ENCODE measurements at regions not wholly inside any gene's neighbourhood (a gene's known extent, or its start where the extent isn't known, plus 50 kb on each side); places are given as distances from the start of the nearest gene placed in this dataset.

GRCh38 chr6:86357877-86358276 lies 579.5 kb upstream of the HTR1E start:
- H3K36me3 Mint-ChIP-seq (ENCODE audit: unreplicated experiment) = no peaks in the 10 kb centered on the region
- no peaks in the 10 kb centered on the region for H3K4me1 Mint-ChIP-seq (ENCODE audit: unreplicated experiment)
- H3K27ac Mint-ChIP-seq (ENCODE audit: unreplicated experiment) = no peak overlapping the region
- peaks cover 4% of the 10 kb centered on the region for H3K9me3 Mint-ChIP-seq (ENCODE audit: unreplicated experiment)
- H3K27me3 Mint-ChIP-seq (ENCODE audit: unreplicated experiment) = no peaks in the 10 kb centered on the region
- no peak for TF ChIP-seq CTCF (IDR thresholded peaks at IDR 0.05)
- no peak for DNase-seq (ENCODE audit: extremely low spot score, unreplicated experiment)
- H3K4me3 Mint-ChIP-seq (ENCODE audit: unreplicated experiment) = no peak overlapping the region

DNA sequence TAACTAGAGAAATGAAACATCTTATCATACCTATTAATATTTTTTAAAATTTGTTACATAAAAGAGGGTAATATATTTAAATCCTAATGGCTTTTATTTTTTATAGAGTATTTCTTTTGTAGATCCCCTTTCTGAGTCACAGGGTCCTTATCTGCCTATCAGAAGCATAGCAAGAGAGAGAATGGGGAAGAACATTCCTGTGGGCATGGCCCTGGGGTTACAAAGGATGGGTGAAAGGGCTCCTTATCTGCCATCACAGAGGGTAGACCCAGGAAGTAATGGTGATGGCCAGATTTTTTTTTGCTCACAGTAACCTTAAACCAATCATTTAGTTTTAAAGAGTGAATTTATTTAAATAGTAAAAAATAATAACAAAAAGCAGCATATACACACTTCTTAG lies 582.1 kb upstream of the HTR1E start:
- no peaks in the 10 kb centered on the region for H3K4me1 Mint-ChIP-seq (ENCODE audit: unreplicated experiment)
- peaks cover 9% of the 10 kb centered on the region for H3K9me3 Mint-ChIP-seq (ENCODE audit: unreplicated experiment)
- no peak overlapping the region for H3K4me3 Mint-ChIP-seq (ENCODE audit: unreplicated experiment)
- H3K27ac Mint-ChIP-seq (ENCODE audit: unreplicated experiment) = no peak overlapping the region
- H3K36me3 Mint-ChIP-seq (ENCODE audit: unreplicated experiment) = no peaks in the 10 kb centered on the region
- no peaks in the 10 kb centered on the region for H3K27me3 Mint-ChIP-seq (ENCODE audit: unreplicated experiment)
- TF ChIP-seq CTCF (IDR thresholded peaks at IDR 0.05) = no peak
- no peak for DNase-seq (ENCODE audit: extremely low spot score, unreplicated experiment)

- no peaks in the 10 kb centered on the region for H3K9me3 Mint-ChIP-seq (ENCODE audit: unreplicated experiment)
- no peaks in the 10 kb centered on the region for H3K36me3 Mint-ChIP-seq (ENCODE audit: unreplicated experiment)
- TF ChIP-seq CTCF (IDR thresholded peaks at IDR 0.05) = no peak
- no peak overlapping the region for H3K27ac Mint-ChIP-seq (ENCODE audit: unreplicated experiment)
- H3K4me3 Mint-ChIP-seq (ENCODE audit: unreplicated experiment) = no peak overlapping the region
- no peaks in the 10 kb centered on the region for H3K27me3 Mint-ChIP-seq (ENCODE audit: unreplicated experiment)
- H3K4me1 Mint-ChIP-seq (ENCODE audit: unreplicated experiment) = no peaks in the 10 kb centered on the region
- no peak for DNase-seq (ENCODE audit: extremely low spot score, unreplicated experiment)
Observed at GRCh38 chr6:86331919-86332318, 605.4 kb upstream of the HTR1E start.

- no peak overlapping the region for H3K27ac Mint-ChIP-seq (ENCODE audit: unreplicated experiment)
- no peaks in the 10 kb centered on the region for H3K9me3 Mint-ChIP-seq (ENCODE audit: unreplicated experiment)
- no peaks in the 10 kb centered on the region for H3K27me3 Mint-ChIP-seq (ENCODE audit: unreplicated experiment)
- TF ChIP-seq CTCF (IDR thresholded peaks at IDR 0.05) = no peak
- no peak overlapping the region for H3K4me3 Mint-ChIP-seq (ENCODE audit: unreplicated experiment)
- no peaks in the 10 kb centered on the region for H3K36me3 Mint-ChIP-seq (ENCODE audit: unreplicated experiment)
- DNase-seq (ENCODE audit: extremely low spot score, unreplicated experiment) = no peak
- no peaks in the 10 kb centered on the region for H3K4me1 Mint-ChIP-seq (ENCODE audit: unreplicated experiment)
Observed at GRCh38 chr6:86331265-86331840, 606.0 kb upstream of the HTR1E start.

- no peak overlapping the region for H3K4me3 Mint-ChIP-seq (ENCODE audit: unreplicated experiment)
- no peaks in the 10 kb centered on the region for H3K36me3 Mint-ChIP-seq (ENCODE audit: unreplicated experiment)
- H3K27ac Mint-ChIP-seq (ENCODE audit: unreplicated experiment) = no peak overlapping the region
- no peak for TF ChIP-seq CTCF (IDR thresholded peaks at IDR 0.05)
- H3K9me3 Mint-ChIP-seq (ENCODE audit: unreplicated experiment) = peaks cover 24% of the 10 kb centered on the region
- H3K4me1 Mint-ChIP-seq (ENCODE audit: unreplicated experiment) = no peaks in the 10 kb centered on the region
- no peak for DNase-seq (ENCODE audit: extremely low spot score, unreplicated experiment)
- no peaks in the 10 kb centered on the region for H3K27me3 Mint-ChIP-seq (ENCODE audit: unreplicated experiment)
Observed at GRCh38 chr6:86306210-86306609, 631.1 kb upstream of the HTR1E start.
